GM12878 (cell line): ENCODE measurements at regions not wholly inside any gene's neighbourhood (a gene's known extent, or its start where the extent isn't known, plus 50 kb on each side); places are given as distances from the start of the nearest gene placed in this dataset.
"Not testable (repeated sequence)": the region's sequence is repeated elsewhere in the genome, so short reads cannot be mapped to it uniquely, and the experiment has no call there.

Experiments
- ATAC-seq: fragments of 200-7000 bp; cut with Tn5 transposase; 3 replicates; pipeline ENCODE4 v1.9.1; 2020; ENCODE audit warnings: mild to moderate bottlenecking, moderate library complexity
- BruUV-seq: library from RNA; stranded (reverse); fragments of 400-500 nt; replicated peaks from 2 replicates; lab custom pipeline; 2021; lab: Mats Ljungman, UMichigan
- CTCF ChIA-PET: fragments of 300-600 bp; sonication (Branson Sonifier 250); formaldehyde crosslinking; extraction: SDS; loops from one replicate; lab custom pipeline; 2021; ENCODE audit warnings: inconsistent platforms; lab: Yijun Ruan, JAX
- POLR2A ChIA-PET: fragments of 350-600 bp; formaldehyde crosslinking; extraction: SDS; loops from one replicate; lab custom pipeline; 2021; ENCODE audit warnings: inconsistent platforms; lab: Charles Lee
- RAD21 ChIA-PET: fragments of 300-600 bp; sonication (Branson Sonifier 250); formaldehyde crosslinking; loops from one replicate; lab custom pipeline; 2023; ENCODE audit warnings: antibody characterized with exemption; ENCODE audit not compliant: unreplicated experiment; lab: Charles Lee
- SMC1A ChIA-PET: fragments of 300-600 bp; sonication (Branson Sonifier 250); formaldehyde crosslinking; loops from one replicate; lab custom pipeline; 2023; ENCODE audit not compliant: unreplicated experiment, uncharacterized antibody; lab: Charles Lee
- DNase-seq: peaks from one replicate; pipeline ENCODE4 v3.0.0-alpha.2; 2011; ENCODE audit warnings: low read depth, low spot score
- FAIRE-seq: peaks from 3 replicates; lab custom pipeline; 2011; peaks lifted over from hg19 to GRCh38; lab: Jason Lieb, UNC
- H2AFZ ChIP-seq: 2 replicates; pipeline ENCODE4 v1.6.0; 2011; ENCODE audit warnings: low read depth, low read length, control low read depth; ENCODE audit not compliant: control insufficient read depth
- H3K27ac ChIP-seq: 2 replicates; pipeline ENCODE4 v1.5.1; 2011; ENCODE audit warnings: control low read depth; ENCODE audit not compliant: control insufficient read depth, insufficient read depth
- H3K27me3 ChIP-seq, 2 experiments: replicated peaks in 1 of 2; 2 replicates each; pipeline versions ENCODE4 v1.6.0 to v1.6.1; 2011; ENCODE audit warnings: low read length in 1 of 2; ENCODE audit not compliant: control insufficient read depth in 2 of 2, insufficient read depth in 2 of 2
- H3K36me3 ChIP-seq, 2 experiments: 2 replicates each; pipeline ENCODE4 v1.5.1; 2011; ENCODE audit warnings: low read length in 1 of 2; ENCODE audit not compliant: control insufficient read depth in 2 of 2, insufficient read depth in 2 of 2
- H3K4me1 ChIP-seq: 2 replicates; pipeline ENCODE4 v1.6.1; 2011; ENCODE audit warnings: mild to moderate bottlenecking, low read length, moderate library complexity, mixed read lengths; ENCODE audit not compliant: control insufficient read depth, insufficient read depth
- H3K4me2 ChIP-seq: 2 replicates; pipeline ENCODE4 v1.6.0; 2011; ENCODE audit warnings: control low read depth; ENCODE audit not compliant: control insufficient read depth, insufficient read depth
- H3K4me3 ChIP-seq: fragments of 200-600 bp; sonication (generic); 2 replicates; pipeline ENCODE4 v1.5.1; 2016
- H3K79me2 ChIP-seq: 2 replicates; pipeline ENCODE4 v1.6.0; 2011; ENCODE audit warnings: low read length; ENCODE audit not compliant: control insufficient read depth, insufficient read depth
- H3K9ac ChIP-seq: 2 replicates; pipeline ENCODE4 v1.8.0; 2011; ENCODE audit warnings: low read length, control low read depth, mixed read lengths; ENCODE audit not compliant: control insufficient read depth, insufficient read depth
- H3K9me3 ChIP-seq: replicated peaks from 3 replicates; pipeline ENCODE4 v1.5.1; 2011; ENCODE audit warnings: mild to moderate bottlenecking, low read length; ENCODE audit not compliant: control insufficient read depth, insufficient read depth
- H4K20me1 ChIP-seq: 2 replicates; pipeline ENCODE4 v1.6.0; 2011; ENCODE audit not compliant: control insufficient read depth, insufficient read depth
- BACH1 ChIP-seq: fragments of 450-650 bp; IDR thresholded peaks from 2 replicates; pipeline ENCODE4 v1.6.1; 2017; ENCODE audit warnings: mild to moderate bottlenecking, borderline replicate concordance
- CUX1 ChIP-seq: IDR thresholded peaks from 2 replicates; pipeline ENCODE4 v1.6.1; 2012; ENCODE audit warnings: improper control_type of control experiment, low read depth, low read length; ENCODE audit not compliant: insufficient replicate concordance
- E2F8 ChIP-seq: fragments of 450-650 bp; IDR thresholded peaks from 2 replicates; pipeline ENCODE4 v1.6.1; 2018; ENCODE audit warnings: mild to moderate bottlenecking, low read depth, moderate library complexity; ENCODE audit not compliant: partially characterized antibody
- ESRRA ChIP-seq: IDR thresholded peaks from 2 replicates; pipeline ENCODE4 v1.6.1; 2012; ENCODE audit warnings: mild to moderate bottlenecking, low read length, improper control_type of control experiment
- MXI1 ChIP-seq: fragments of 150-350 bp; IDR thresholded peaks from 2 replicates; pipeline ENCODE4 v1.6.1; 2011; ENCODE audit warnings: low read depth, mild to moderate bottlenecking, inconsistent platforms, low read length, improper control_type of control experiment
- RBBP5 ChIP-seq: fragments of 200-600 bp; sonication (generic); conservative IDR thresholded peaks from 2 replicates; pipeline ENCODE4 v1.6.1; 2016
- WGBS: methylation state at CpG from one replicate; pipeline ENCODE4 v1.1.6; 2016; ENCODE audit warnings: low lambda C conversion rate; ENCODE audit not compliant: insufficient replicate concordance, insufficient coverage; ENCODE audit errors: missing lambda C conversion rate; 5-methylcytosine and 5-hydroxymethylcytosine counted together
- in situ Hi-C: fragments of 300-500 bp; cut with MboI; formaldehyde crosslinking; loops from 9 replicates; pipeline ENCODE4 v1.14.3; 2018; ENCODE audit warnings: mixed read lengths
- intact Hi-C: fragments of 100-400 bp; cut with micrococcal nuclease; formaldehyde crosslinking; loops from one replicate; pipeline ENCODE4 v1.14.2; 2022; ENCODE audit not compliant: unreplicated experiment
- TF ChIP-seq, protein P1 (sequence below): fragments of 450-650 bp; IDR thresholded peaks from 2 replicates; pipeline ENCODE4 v1.6.1; 2017; ENCODE audit warnings: mild to moderate bottlenecking

GRCh38 chr14:84483072-84483420 lies 1046.9 kb upstream of the FLRT2 start (continued):
- no peak for TF ChIP-seq CUX1
- no peak for TF ChIP-seq E2F8
- no peak for TF ChIP-seq MXI1
- no peak for TF ChIP-seq RBBP5
- TF ChIP-seq ESRRA, result no peak
- TF ChIP-seq, protein P1, sequence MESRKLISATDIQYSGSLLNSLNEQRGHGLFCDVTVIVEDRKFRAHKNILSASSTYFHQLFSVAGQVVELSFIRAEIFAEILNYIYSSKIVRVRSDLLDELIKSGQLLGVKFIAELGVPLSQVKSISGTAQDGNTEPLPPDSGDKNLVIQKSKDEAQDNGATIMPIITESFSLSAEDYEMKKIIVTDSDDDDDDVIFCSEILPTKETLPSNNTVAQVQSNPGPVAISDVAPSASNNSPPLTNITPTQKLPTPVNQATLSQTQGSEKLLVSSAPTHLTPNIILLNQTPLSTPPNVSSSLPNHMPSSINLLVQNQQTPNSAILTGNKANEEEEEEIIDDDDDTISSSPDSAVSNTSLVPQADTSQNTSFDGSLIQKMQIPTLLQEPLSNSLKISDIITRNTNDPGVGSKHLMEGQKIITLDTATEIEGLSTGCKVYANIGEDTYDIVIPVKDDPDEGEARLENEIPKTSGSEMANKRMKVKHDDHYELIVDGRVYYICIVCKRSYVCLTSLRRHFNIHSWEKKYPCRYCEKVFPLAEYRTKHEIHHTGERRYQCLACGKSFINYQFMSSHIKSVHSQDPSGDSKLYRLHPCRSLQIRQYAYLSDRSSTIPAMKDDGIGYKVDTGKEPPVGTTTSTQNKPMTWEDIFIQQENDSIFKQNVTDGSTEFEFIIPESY, result no peak
- no peak for TF ChIP-seq BACH1

GRCh38 chr14:84484243-84484642 lies 1045.7 kb upstream of the FLRT2 start:
- H3K36me3 ChIP-seq, RAD21 ChIA-PET, H3K79me2 ChIP-seq, H3K9ac ChIP-seq, SMC1A ChIA-PET, POLR2A ChIA-PET, CTCF ChIA-PET, H3K9me3 ChIP-seq, BruUV-seq, H3K27me3 ChIP-seq, in situ Hi-C loops, DNase-seq, H2AFZ ChIP-seq, H3K4me3 ChIP-seq, H3K27ac ChIP-seq, intact Hi-C loops, H4K20me1 ChIP-seq, H3K4me2 ChIP-seq, H3K4me1 ChIP-seq, ATAC-seq, FAIRE-seq: not testable (repeated sequence)
- WGBS, result 0% methylated on average over 4 of the region's 4 CpGs
